GM23338 (cell line): ENCODE measurements at regions not wholly inside any gene's neighbourhood (a gene's known extent, or its start where the extent isn't known, plus 50 kb on each side); places are given as distances from the start of the nearest gene placed in this dataset.

Experiments used
- ATAC-seq: fragments of 200-7000 bp; cut with Tn5 transposase; 3 replicates; pipeline ENCODE4 v1.9.1; 2020
- DNase-seq: peaks from one replicate; pipeline ENCODE4 v3.0.0-alpha.2; 2015; ENCODE audit warnings: low spot score
- H2AFZ ChIP-seq: fragments of 200-600 bp; sonication (generic); 2 replicates; pipeline ENCODE4 v1.8.0; 2016; ENCODE audit warnings: antibody characterized with exemption, mild to moderate bottlenecking, moderate library complexity
- H3F3A ChIP-seq: fragments of 200-600 bp; sonication (generic); replicated peaks from 2 replicates; pipeline ENCODE4 v1.8.0; 2017; ENCODE audit warnings: antibody characterized with exemption, mixed run types, low read depth
- H3K27ac ChIP-seq: fragments of 200-600 bp; sonication (generic); 2 replicates; pipeline ENCODE4 v1.6.1; 2016; ENCODE audit warnings: low read depth
- H3K27me3 ChIP-seq: fragments of 200-600 bp; sonication (generic); 2 replicates; pipeline ENCODE4 v1.8.0; 2016; ENCODE audit warnings: mild to moderate bottlenecking, mixed run types, moderate library complexity; ENCODE audit not compliant: insufficient read depth
- H3K36me3 ChIP-seq: fragments of 200-600 bp; sonication (generic); 2 replicates; pipeline ENCODE4 v1.8.0; 2016; ENCODE audit warnings: mild to moderate bottlenecking; ENCODE audit not compliant: insufficient read depth
- H3K4me1 ChIP-seq: fragments of 200-600 bp; sonication (generic); 2 replicates; pipeline ENCODE4 v1.8.0; 2016; ENCODE audit warnings: mild to moderate bottlenecking, moderate library complexity; ENCODE audit not compliant: insufficient read depth
- H3K4me2 ChIP-seq: fragments of 200-600 bp; sonication (generic); 2 replicates; pipeline ENCODE4 v1.7.1; 2017; ENCODE audit warnings: mixed run types
- H3K4me3 ChIP-seq: fragments of 200-600 bp; sonication (generic); 2 replicates; pipeline ENCODE4 v1.6.1; 2016; ENCODE audit warnings: mixed run types
- H3K79me2 ChIP-seq: fragments of 200-600 bp; sonication (generic); replicated peaks from 2 replicates; pipeline ENCODE4 v1.8.0; 2017; ENCODE audit warnings: mild to moderate bottlenecking; ENCODE audit not compliant: insufficient read depth
- H3K9me2 ChIP-seq: fragments of 200-600 bp; sonication (generic); 2 replicates; pipeline ENCODE4 v1.8.0; 2017; ENCODE audit not compliant: insufficient read depth
- H4K20me1 ChIP-seq: fragments of 200-600 bp; sonication (generic); replicated peaks from 2 replicates; pipeline ENCODE4 v1.8.0; 2017; ENCODE audit warnings: mild to moderate bottlenecking; ENCODE audit not compliant: insufficient read depth
- H3K27ac Mint-ChIP-seq: 2 replicates; pipeline ENCODE4 v1.8.0; 2020; ENCODE audit warnings: inconsistent platforms, mild to moderate bottlenecking, moderate library complexity, mixed read lengths
- H3K27me3 Mint-ChIP-seq: 3 replicates; pipeline ENCODE4 v1.8.0; 2022; ENCODE audit warnings: low read depth, mild to moderate bottlenecking, moderate library complexity, mixed read lengths, inconsistent platforms; ENCODE audit not compliant: insufficient read depth, poor library complexity
- H3K36me3 Mint-ChIP-seq: 3 replicates; pipeline ENCODE4 v1.8.0; 2021; ENCODE audit warnings: low read depth, mild to moderate bottlenecking, inconsistent platforms, moderate library complexity, mixed read lengths
- H3K4me1 Mint-ChIP-seq: 3 replicates; pipeline ENCODE4 v1.8.0; 2020; ENCODE audit warnings: mild to moderate bottlenecking, inconsistent platforms, mixed read lengths
- H3K4me3 Mint-ChIP-seq: 3 replicates; pipeline ENCODE4 v1.8.0; 2021; ENCODE audit warnings: moderate library complexity, mild to moderate bottlenecking, inconsistent platforms, mixed read lengths
- H3K9me3 Mint-ChIP-seq: 3 replicates; pipeline ENCODE4 v1.8.0; 2020; ENCODE audit warnings: moderate library complexity, mild to moderate bottlenecking, inconsistent platforms, mixed read lengths
- CREB1 ChIP-seq: fragments of 250-450 bp; sonication (Bioruptor Pico); IDR thresholded peaks from 2 replicates; pipeline ENCODE4 v1.5.0; 2020; ENCODE audit warnings: low read depth, mild to moderate bottlenecking, moderate library complexity
- EZH2 ChIP-seq: fragments of 200-600 bp; sonication (generic); IDR thresholded peaks from one replicate; pipeline ENCODE4 v1.8.0; 2017; ENCODE audit warnings: antibody characterized with exemption, mild to moderate bottlenecking, low read depth; ENCODE audit not compliant: unreplicated experiment
- EZH2phosphoT487 ChIP-seq: fragments of 200-600 bp; sonication (generic); IDR thresholded peaks from one replicate; pipeline ENCODE4 v1.8.1; 2018; ENCODE audit warnings: antibody characterized with exemption; ENCODE audit not compliant: unreplicated experiment
- JUNB ChIP-seq: IDR thresholded peaks from one replicate; pipeline ENCODE4 v1.6.1; 2016; ENCODE audit warnings: antibody characterized with exemption; ENCODE audit not compliant: unreplicated experiment
- NANOG ChIP-seq: IDR thresholded peaks from 2 replicates; pipeline ENCODE4 v1.6.1; 2016; ENCODE audit warnings: antibody characterized with exemption, borderline replicate concordance
- POLR2AphosphoS5 ChIP-seq: IDR thresholded peaks from 2 replicates; pipeline ENCODE4 v1.6.1; 2016; ENCODE audit warnings: antibody characterized with exemption, low read depth
- STAT1 ChIP-seq: IDR thresholded peaks from one replicate; pipeline ENCODE4 v1.6.1; 2016; ENCODE audit warnings: antibody characterized with exemption; ENCODE audit not compliant: unreplicated experiment
- ZNF114 ChIP-seq: fragments of 250-450 bp; sonication (Bioruptor Pico); IDR thresholded peaks from 2 replicates; pipeline ENCODE4 v1.5.0; 2020; ENCODE audit warnings: mild to moderate bottlenecking, moderate library complexity
- ZNF331 ChIP-seq: fragments of 250-450 bp; sonication (Bioruptor Pico); IDR thresholded peaks from 2 replicates; pipeline ENCODE4 v1.5.0; 2020; ENCODE audit warnings: low read depth, mild to moderate bottlenecking, moderate library complexity
- TF ChIP-seq, protein P1 (sequence below), 2 experiments: fragments of 200-600 bp in 1 of 2; sonication (generic) in 1 of 2; conservative IDR thresholded peaks; 2 replicates each; pipeline versions ENCODE4 v1.5.1 to v1.6.1; 2016 to 2017; ENCODE audit warnings: antibody characterized with exemption in 2 of 2, low read depth in 2 of 2, mild to moderate bottlenecking in 2 of 2, moderate library complexity in 1 of 2
- TF ChIP-seq, protein P2 (sequence below): IDR thresholded peaks from one replicate; pipeline ENCODE4 v1.6.1; 2018; ENCODE audit warnings: antibody characterized with exemption; ENCODE audit not compliant: unreplicated experiment
- TF ChIP-seq, protein P3 (sequence below): fragments of 250-450 bp; sonication (Bioruptor Pico); IDR thresholded peaks from 2 replicates; pipeline ENCODE4 v1.5.0; 2020; ENCODE audit warnings: mild to moderate bottlenecking, moderate library complexity
- TF ChIP-seq, protein P4 (sequence below): IDR thresholded peaks from 2 replicates; pipeline ENCODE4 v1.6.1; 2016; ENCODE audit warnings: antibody characterized with exemption

DNA sequence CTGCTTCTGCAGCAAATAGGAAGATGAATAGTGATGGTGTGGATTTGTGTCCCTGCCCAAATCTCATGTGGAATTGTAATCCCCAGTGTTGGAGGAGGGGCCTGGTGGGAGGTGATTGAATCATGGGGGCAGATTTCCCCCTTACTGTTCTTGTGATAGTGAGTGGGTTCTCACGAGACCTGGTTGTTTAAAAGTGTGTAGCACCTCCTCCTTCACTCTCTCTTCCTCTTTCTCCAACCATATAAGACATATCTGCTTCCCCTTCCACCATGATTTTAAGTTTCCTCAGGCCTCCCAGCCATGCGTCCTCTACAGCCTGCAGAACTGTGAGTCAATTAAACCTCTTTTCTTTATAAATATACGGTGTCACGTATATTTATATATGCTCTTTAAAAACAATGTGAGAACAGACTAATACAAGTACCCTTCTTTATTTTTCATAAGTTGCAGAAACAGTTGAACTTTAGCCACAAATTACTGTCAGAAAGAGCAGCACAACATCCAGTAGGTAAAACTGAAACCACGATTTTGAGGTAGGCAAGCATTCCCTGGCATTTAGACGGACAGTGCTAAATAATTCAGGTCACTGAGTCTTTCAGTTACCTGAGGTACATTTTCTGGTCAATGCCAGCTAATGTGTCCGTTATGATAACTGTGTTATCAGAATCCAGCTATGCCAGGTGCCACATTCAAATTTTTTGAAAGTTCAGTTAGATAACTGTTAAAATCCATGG, 79.3 kb upstream of the SPEF2 start:
- Histone ChIP-seq H3F3A (no peaks in the 10 kb centered on the region), H3K4me3 (no peak overlapping the region), H3K79me2 (no peaks in the 10 kb centered on the region), H3K4me2 (no peak overlapping the region), H2AFZ (peak overlapping the region; percentile 10; the same call in 1 of the 2 replicates), H3K36me3 (no peaks in the 10 kb centered on the region), H3K27me3 (no peaks in the 10 kb centered on the region), H3K9me2 (peaks cover 14% of the 10 kb centered on the region; the same call in 1 of the 2 replicates), H4K20me1 (no peaks in the 10 kb centered on the region), H3K4me1 (no peaks in the 10 kb centered on the region), H3K27ac (no peak overlapping the region)
- Mint-ChIP-seq H3K4me1 (no peaks in the 10 kb centered on the region), H3K27me3 (no peaks in the 10 kb centered on the region), H3K4me3 (no peak overlapping the region), H3K27ac (no peak overlapping the region), H3K9me3 (peaks cover 14% of the 10 kb centered on the region), H3K36me3 (no peaks in the 10 kb centered on the region)
- TF ChIP-seq CREB1 (CRISPR knock-in tag) (no peak), ZNF114 (CRISPR knock-in tag) (no peak), JUNB (no peak), NANOG (no peak), STAT1 (no peak), ZNF331 (CRISPR knock-in tag) (no peak), POLR2AphosphoS5 (no peak), EZH2 (no peak), EZH2phosphoT487 (no peak)
- TF ChIP-seq, protein P1, sequence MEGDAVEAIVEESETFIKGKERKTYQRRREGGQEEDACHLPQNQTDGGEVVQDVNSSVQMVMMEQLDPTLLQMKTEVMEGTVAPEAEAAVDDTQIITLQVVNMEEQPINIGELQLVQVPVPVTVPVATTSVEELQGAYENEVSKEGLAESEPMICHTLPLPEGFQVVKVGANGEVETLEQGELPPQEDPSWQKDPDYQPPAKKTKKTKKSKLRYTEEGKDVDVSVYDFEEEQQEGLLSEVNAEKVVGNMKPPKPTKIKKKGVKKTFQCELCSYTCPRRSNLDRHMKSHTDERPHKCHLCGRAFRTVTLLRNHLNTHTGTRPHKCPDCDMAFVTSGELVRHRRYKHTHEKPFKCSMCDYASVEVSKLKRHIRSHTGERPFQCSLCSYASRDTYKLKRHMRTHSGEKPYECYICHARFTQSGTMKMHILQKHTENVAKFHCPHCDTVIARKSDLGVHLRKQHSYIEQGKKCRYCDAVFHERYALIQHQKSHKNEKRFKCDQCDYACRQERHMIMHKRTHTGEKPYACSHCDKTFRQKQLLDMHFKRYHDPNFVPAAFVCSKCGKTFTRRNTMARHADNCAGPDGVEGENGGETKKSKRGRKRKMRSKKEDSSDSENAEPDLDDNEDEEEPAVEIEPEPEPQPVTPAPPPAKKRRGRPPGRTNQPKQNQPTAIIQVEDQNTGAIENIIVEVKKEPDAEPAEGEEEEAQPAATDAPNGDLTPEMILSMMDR (conservative IDR thresholded peaks at IDR 0.05; ENCODE audit: low read depth in 2 of 2) = no peak
- TF ChIP-seq, protein P2, sequence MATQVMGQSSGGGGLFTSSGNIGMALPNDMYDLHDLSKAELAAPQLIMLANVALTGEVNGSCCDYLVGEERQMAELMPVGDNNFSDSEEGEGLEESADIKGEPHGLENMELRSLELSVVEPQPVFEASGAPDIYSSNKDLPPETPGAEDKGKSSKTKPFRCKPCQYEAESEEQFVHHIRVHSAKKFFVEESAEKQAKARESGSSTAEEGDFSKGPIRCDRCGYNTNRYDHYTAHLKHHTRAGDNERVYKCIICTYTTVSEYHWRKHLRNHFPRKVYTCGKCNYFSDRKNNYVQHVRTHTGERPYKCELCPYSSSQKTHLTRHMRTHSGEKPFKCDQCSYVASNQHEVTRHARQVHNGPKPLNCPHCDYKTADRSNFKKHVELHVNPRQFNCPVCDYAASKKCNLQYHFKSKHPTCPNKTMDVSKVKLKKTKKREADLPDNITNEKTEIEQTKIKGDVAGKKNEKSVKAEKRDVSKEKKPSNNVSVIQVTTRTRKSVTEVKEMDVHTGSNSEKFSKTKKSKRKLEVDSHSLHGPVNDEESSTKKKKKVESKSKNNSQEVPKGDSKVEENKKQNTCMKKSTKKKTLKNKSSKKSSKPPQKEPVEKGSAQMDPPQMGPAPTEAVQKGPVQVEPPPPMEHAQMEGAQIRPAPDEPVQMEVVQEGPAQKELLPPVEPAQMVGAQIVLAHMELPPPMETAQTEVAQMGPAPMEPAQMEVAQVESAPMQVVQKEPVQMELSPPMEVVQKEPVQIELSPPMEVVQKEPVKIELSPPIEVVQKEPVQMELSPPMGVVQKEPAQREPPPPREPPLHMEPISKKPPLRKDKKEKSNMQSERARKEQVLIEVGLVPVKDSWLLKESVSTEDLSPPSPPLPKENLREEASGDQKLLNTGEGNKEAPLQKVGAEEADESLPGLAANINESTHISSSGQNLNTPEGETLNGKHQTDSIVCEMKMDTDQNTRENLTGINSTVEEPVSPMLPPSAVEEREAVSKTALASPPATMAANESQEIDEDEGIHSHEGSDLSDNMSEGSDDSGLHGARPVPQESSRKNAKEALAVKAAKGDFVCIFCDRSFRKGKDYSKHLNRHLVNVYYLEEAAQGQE = no peak
- TF ChIP-seq, protein P3, sequence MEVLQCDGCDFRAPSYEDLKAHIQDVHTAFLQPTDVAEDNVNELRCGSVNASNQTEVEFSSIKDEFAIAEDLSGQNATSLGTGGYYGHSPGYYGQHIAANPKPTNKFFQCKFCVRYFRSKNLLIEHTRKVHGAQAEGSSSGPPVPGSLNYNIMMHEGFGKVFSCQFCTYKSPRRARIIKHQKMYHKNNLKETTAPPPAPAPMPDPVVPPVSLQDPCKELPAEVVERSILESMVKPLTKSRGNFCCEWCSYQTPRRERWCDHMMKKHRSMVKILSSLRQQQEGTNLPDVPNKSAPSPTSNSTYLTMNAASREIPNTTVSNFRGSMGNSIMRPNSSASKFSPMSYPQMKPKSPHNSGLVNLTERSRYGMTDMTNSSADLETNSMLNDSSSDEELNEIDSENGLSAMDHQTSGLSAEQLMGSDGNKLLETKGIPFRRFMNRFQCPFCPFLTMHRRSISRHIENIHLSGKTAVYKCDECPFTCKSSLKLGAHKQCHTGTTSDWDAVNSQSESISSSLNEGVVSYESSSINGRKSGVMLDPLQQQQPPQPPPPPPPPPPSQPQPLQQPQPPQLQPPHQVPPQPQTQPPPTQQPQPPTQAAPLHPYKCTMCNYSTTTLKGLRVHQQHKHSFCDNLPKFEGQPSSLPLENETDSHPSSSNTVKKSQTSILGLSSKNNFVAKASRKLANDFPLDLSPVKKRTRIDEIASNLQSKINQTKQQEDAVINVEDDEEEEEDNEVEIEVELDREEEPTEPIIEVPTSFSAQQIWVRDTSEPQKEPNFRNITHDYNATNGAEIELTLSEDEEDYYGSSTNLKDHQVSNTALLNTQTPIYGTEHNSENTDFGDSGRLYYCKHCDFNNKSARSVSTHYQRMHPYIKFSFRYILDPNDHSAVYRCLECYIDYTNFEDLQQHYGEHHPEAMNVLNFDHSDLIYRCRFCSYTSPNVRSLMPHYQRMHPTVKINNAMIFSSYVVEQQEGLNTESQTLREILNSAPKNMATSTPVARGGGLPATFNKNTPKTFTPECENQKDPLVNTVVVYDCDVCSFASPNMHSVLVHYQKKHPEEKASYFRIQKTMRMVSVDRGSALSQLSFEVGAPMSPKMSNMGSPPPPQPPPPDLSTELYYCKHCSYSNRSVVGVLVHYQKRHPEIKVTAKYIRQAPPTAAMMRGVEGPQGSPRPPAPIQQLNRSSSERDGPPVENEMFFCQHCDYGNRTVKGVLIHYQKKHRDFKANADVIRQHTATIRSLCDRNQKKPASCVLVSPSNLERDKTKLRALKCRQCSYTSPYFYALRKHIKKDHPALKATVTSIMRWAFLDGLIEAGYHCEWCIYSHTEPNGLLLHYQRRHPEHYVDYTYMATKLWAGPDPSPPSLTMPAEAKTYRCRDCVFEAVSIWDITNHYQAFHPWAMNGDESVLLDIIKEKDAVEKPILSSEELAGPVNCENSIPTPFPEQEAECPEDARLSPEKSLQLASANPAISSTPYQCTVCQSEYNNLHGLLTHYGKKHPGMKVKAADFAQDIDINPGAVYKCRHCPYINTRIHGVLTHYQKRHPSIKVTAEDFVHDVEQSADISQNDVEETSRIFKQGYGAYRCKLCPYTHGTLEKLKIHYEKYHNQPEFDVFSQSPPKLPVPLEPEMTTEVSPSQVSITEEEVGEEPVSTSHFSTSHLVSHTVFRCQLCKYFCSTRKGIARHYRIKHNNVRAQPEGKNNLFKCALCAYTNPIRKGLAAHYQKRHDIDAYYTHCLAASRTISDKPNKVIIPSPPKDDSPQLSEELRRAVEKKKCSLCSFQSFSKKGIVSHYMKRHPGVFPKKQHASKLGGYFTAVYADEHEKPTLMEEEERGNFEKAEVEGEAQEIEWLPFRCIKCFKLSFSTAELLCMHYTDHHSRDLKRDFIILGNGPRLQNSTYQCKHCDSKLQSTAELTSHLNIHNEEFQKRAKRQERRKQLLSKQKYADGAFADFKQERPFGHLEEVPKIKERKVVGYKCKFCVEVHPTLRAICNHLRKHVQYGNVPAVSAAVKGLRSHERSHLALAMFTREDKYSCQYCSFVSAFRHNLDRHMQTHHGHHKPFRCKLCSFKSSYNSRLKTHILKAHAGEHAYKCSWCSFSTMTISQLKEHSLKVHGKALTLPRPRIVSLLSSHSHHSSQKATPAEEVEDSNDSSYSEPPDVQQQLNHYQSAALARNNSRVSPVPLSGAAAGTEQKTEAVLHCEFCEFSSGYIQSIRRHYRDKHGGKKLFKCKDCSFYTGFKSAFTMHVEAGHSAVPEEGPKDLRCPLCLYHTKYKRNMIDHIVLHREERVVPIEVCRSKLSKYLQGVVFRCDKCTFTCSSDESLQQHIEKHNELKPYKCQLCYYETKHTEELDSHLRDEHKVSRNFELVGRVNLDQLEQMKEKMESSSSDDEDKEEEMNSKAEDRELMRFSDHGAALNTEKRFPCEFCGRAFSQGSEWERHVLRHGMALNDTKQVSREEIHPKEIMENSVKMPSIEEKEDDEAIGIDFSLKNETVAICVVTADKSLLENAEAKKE = no peak
- TF ChIP-seq, protein P4, sequence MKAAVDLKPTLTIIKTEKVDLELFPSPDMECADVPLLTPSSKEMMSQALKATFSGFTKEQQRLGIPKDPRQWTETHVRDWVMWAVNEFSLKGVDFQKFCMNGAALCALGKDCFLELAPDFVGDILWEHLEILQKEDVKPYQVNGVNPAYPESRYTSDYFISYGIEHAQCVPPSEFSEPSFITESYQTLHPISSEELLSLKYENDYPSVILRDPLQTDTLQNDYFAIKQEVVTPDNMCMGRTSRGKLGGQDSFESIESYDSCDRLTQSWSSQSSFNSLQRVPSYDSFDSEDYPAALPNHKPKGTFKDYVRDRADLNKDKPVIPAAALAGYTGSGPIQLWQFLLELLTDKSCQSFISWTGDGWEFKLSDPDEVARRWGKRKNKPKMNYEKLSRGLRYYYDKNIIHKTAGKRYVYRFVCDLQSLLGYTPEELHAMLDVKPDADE = no peak
- DNase-seq (no peak), ATAC-seq (no peak)
